ENCODE measurements at regions not wholly inside any gene's neighbourhood (a gene's known extent, or its start where the extent isn't known, plus 50 kb on each side); places are given as distances from the start of the nearest gene placed in this dataset.

GRCh38 chr11:44398266-44399030, 88.5 kb upstream of the ALX4 start:
- H3K36me3 ChIP-seq = no peaks in the 10 kb centered on the region
- no peaks in the 10 kb centered on the region for H3K9me3 ChIP-seq
- no peaks in the 10 kb centered on the region for H3K27me3 ChIP-seq
- intact Hi-C loops (cut with DNase I) = no loop called here
- H3K4me1 ChIP-seq = peaks cover 0 to 12% (median 0%) of the 10 kb centered on the region in 4 donors
- 72% methylated on average over 4 of the region's 15 CpGs for WGBS (ENCODE audit: insufficient coverage, low coverage, low lambda C conversion rate, missing lambda C conversion rate)
- H3K4me3 ChIP-seq = no peak overlapping the region
- TF ChIP-seq CTCF (IDR thresholded peaks at IDR 0.05) = no peak
- no peak for TF ChIP-seq POLR2A (IDR thresholded peaks at IDR 0.05)
- DNase-seq = no peak
- ATAC-seq = no peak
- H3K27ac ChIP-seq = no peak overlapping the region

GRCh38 chr11:44399968-44400367, 90.0 kb upstream of the ALX4 start:
- Histone ChIP-seq H3K4me3 (no peak overlapping the region), H3K27me3 (no peaks in the 10 kb centered on the region), H3K36me3 (no peaks in the 10 kb centered on the region), H3K9me3 (no peaks in the 10 kb centered on the region), H3K27ac (no peak overlapping the region), H3K4me1 (peaks cover 0 to 12% (median 0%) of the 10 kb centered on the region in 4 donors)
- DNase-seq (no peak), ATAC-seq (no peak)
- TF ChIP-seq POLR2A (IDR thresholded peaks at IDR 0.05) (no peak), CTCF (IDR thresholded peaks at IDR 0.05) (no peak)
- WGBS (ENCODE audit: insufficient coverage, low coverage, low lambda C conversion rate, missing lambda C conversion rate) = 25% methylated on average over 2 of the region's 2 CpGs
- intact Hi-C loops (cut with DNase I) = no loop called here

- Histone ChIP-seq H3K9me3 (no peaks in the 10 kb centered on the region), H3K4me3 (no peak overlapping the region), H3K36me3 (no peaks in the 10 kb centered on the region), H3K27ac (no peak overlapping the region), H3K4me1 (peaks cover 0 to 12% (median 0%) of the 10 kb centered on the region in 4 donors), H3K27me3 (no peaks in the 10 kb centered on the region)
- TF ChIP-seq CTCF (IDR thresholded peaks at IDR 0.05) = no peak
- no peak for TF ChIP-seq POLR2A (IDR thresholded peaks at IDR 0.05)
- DNase-seq (no peak), ATAC-seq (no peak)
- intact Hi-C loops (cut with DNase I) = no loop called here
- whole genome bisulfite sequencing (ENCODE audit: insufficient coverage, low coverage, low lambda C conversion rate, missing lambda C conversion rate) = 75% methylated on average over 5 of the region's 5 CpGs
These were observed 90.5 kb upstream of the ALX4 start for GRCh38 chr11:44400431-44400830.

- Histone ChIP-seq H3K4me1 (peaks cover 0 to 12% (median 0%) of the 10 kb centered on the region in 4 donors), H3K36me3 (no peaks in the 10 kb centered on the region), H3K9me3 (no peaks in the 10 kb centered on the region), H3K4me3 (no peak overlapping the region), H3K27ac (no peak overlapping the region), H3K27me3 (no peaks in the 10 kb centered on the region)
- TF ChIP-seq CTCF (IDR thresholded peaks at IDR 0.05) (no peak), POLR2A (IDR thresholded peaks at IDR 0.05) (no peak)
- DNase-seq (no peak), ATAC-seq (no peak)
- intact Hi-C loops (cut with DNase I) = no loop called here
- 51% methylated on average over 6 of the region's 12 CpGs for WGBS (ENCODE audit: insufficient coverage, low coverage, low lambda C conversion rate, missing lambda C conversion rate)
These were observed 92.6 kb upstream of the ALX4 start for GRCh38 chr11:44402466-44403075.

Measured in right lobe of liver (tissue), 6 donors.